NCI-H748 treated with DMSO at 0.1 percent for 48 hours (cell line): ENCODE measurements at regions not wholly inside any gene's neighbourhood (a gene's known extent, or its start where the extent isn't known, plus 50 kb on each side); places are given as distances from the start of the nearest gene placed in this dataset.

Source experiments
- DNase-seq: peaks from one replicate; lab custom pipeline; 2025; lab: John Stamatoyannopoulos, UW

DNA sequence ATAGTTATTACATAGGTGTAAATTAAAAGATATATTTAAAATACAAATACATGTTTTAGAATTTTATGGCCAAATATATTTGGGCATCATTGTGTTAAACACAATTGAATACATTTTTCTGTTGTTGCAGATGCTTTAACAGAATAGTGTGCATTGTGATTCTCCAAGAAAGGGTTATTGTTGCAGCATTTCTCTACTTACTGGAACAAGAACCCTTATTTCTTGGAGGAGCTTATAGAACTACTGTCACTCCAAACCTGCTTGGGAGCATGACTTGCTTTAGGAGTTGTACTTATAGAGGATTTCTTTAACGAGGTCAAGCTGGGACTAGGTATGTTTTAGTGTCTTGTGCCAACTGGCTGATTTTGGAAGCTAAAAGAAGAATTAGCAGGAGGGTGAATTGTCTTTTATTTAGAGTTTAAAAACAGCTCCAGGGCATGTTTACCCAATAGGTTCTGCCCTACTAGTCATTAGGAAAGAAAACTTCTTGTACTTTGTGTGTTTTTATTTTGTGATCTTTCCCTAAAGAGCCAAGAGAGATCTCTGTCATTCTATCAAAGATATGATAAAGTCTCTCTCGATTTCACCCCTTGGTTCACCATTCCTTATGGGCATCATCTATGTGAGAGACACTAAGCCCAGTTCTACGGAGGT is 279.8 kb upstream of the SALL1 start:
- no peak for DNase-seq

DNA sequence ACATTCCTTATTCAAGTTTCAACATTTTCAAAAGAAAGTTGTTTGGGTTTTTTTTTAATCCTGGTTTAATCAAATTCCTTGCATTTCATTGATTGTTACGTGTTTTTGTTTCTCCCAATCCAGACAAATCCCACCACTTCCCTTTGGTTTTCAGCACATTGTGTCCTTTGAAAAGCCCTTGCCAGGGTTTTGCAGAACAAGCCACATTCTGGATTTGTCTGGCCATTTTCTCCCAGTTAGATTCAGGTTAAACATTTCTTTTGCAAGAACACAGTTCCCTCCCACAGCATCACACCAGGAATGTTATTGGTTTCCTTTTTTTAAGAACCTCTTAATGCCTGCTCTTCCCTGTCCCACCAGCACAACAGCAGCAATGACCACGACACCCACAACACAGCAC is 278.0 kb upstream of the SALL1 start:
- DNase-seq: no peak

DNA sequence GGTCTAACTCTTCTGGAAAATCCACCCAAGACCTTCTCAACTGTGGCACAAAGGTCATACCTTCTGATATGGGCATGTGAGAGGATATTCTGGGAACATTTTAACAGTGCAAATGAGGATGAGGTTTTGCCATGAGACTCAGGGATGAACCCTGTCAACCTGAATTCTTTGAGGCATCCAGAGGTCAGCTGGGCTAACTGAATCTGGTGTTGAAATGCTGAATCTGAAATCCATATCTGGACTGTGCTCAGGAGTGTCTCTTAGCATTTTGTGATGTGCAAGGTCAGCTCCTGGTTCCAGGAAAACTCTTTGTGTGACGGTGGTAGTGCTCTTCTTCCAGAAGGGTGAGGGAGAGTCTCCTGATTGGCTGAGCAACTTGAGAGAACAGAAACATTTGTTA is 276.0 kb upstream of the SALL1 start:
- DNase-seq: no peak

GRCh38 chr16:51426276-51426675 is 275.2 kb upstream of the SALL1 start:
- no peak for DNase-seq

GRCh38 chr16:51420247-51420646 is 269.2 kb upstream of the SALL1 start:
- no peak for DNase-seq

GRCh38 chr16:51419768-51420167 is 268.7 kb upstream of the SALL1 start:
- DNase-seq: no peak

GRCh38 chr16:51418258-51418657 is 267.2 kb upstream of the SALL1 start:
- no peak for DNase-seq

GRCh38 chr16:51416926-51417325 is 265.9 kb upstream of the SALL1 start:
- no peak for DNase-seq

GRCh38 chr16:51410125-51410524 is 259.1 kb upstream of the SALL1 start:
- no peak for DNase-seq

- no peak for DNase-seq
Measured at GRCh38 chr16:51409001-51409675, 258.1 kb upstream of the SALL1 start.

DNA sequence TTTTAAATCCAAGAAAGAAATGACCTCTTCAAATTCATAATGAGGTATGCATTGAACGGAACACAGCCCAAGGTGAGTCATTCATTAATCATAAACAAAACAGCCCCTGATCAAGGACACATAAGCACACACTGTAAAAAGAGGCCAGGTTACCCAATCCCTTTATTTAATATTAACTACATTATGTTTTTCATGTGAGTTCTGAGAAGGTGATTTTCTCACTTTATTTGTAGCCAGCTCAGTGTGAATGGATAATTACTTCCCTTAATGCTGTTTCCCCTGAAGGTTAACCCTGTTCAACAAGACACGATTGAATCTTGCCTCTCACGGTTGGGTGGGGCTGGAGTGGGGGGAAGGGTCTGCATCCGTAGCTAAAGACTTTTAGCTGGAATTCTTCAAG is 257.3 kb upstream of the SALL1 start:
- DNase-seq: no peak

DNA sequence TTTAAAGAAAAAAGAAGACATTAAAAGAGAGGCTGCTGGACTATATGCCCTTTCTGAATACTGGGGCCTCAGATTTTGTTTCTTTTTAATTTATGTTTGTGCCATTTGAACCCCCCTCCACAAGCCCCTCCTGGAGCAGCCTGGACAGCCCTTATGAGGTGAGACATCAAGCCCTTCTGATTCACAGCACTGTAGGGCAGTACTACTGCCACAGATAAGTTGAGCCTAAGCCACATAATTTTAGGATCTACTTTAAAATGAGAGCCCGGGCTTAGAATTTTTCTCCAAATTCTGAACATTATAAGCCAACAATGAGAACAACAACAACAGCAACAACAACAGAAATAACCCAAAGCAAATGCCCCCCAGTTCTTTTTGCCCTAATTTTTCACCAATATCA is 256.9 kb upstream of the SALL1 start:
- DNase-seq: no peak

DNA sequence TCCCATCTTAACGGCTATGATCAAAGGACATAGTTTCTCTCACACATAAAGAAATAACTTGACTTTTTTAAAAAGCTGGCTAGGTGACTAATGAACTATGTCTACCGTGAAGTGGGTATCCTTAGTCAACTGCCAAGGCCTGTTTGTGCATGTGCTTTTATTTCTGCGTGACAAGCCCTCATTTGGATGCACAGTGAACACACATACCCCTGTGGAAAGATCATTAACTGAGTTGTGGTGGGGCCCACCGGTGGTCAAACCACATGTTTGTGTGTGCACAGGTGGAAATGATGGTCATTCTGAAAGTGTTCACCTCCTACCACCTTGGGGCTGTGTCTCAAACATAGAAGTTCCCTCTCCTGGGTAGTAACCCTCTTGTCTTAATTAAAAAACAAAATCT is 256.1 kb upstream of the SALL1 start:
- no peak for DNase-seq

- no peak for DNase-seq
Measured at GRCh38 chr16:51405361-51405760, 254.3 kb upstream of the SALL1 start.

- no peak for DNase-seq
Measured at GRCh38 chr16:51404386-51404785, 253.3 kb upstream of the SALL1 start.

GRCh38 chr16:51402785-51403184 is 251.7 kb upstream of the SALL1 start:
- no peak for DNase-seq

DNA sequence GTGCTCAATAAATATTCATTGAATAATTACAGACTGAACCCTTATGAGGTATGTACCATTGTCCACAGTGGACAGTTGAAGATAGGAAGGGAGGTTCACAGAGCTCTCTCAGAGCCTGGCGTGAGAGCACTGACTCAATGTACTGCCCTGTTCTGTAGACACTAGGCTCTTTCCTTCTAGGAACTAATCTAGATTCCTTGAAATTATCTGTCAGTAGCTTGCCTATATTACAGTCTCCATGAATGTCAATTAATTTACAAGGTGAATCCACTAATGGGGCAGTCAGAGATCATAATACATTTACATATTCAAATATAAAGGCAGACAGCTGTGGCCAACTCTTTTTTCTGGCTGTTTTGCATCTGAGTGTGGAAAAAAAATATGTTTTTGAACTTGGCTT is 251.2 kb upstream of the SALL1 start:
- no peak for DNase-seq

DNA sequence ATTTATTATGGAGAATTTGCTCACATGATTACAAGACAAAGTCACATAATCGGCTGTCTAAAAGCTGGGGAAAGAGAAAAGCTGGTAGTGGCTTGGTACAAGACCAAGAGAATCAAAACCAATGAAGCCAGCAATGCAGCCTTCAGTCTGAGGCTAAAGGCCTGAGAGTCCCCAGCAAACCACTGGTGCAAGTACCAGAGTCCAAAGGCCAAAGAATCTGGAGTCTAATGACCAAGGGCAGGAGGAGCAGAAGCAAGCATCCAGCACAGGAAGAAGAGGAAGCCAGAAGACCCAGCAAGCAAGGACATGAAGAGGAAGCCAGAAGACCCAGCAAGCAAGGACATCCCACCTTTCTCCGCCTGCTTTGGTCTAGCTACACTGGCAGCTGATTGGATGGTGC is 250.6 kb upstream of the SALL1 start:
- no peak for DNase-seq

- no peak for DNase-seq
Measured at GRCh38 chr16:51399908-51400670, 249.0 kb upstream of the SALL1 start.

DNA sequence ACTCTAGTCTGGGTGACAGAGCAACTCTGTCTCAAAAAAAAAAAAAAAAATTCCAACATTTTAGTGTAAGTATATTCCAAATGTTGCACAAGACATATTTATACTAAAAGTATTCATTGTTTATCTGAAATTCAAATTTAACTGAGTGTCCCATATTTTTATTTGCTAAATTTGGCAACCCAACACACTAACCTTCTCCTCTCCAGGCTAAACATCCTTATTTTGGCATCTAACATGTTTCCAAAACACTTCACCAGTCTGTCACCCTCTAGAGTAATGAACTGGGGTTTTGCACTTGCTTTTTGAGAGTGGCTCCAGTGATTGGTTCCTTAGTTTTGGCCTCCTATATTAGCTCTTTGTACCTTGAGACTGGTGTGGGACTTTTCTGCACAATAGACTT is 243.4 kb upstream of the SALL1 start:
- DNase-seq: no peak

DNA sequence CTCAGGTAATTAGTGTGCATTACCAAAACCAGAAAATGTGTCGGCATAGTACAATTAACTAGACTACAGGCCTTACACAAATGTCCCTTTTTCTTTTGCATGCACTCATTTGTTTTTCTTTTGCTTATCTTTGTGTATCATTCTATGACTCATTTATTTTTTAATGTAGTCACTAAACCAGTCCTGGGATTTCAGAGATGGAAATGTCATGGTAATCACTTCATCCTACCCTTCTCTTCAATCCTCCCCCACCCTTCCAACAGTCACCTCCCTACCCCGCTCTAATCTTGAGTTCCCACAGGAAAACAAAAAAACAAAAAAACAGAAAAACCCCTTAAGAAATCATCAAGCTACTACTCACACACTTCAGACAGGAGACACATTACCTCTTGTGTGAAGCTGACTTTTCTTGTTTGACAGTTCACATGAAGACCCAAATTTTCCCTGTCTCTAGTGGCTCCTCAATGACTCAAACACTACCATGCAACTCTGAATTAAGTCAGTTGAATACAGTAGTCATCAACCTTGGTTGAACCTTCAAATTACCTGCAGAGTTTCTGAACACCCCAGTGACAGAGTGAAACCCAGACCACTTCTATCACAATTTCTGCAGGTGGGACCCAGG is 242.4 kb upstream of the SALL1 start:
- no peak for DNase-seq

DNA sequence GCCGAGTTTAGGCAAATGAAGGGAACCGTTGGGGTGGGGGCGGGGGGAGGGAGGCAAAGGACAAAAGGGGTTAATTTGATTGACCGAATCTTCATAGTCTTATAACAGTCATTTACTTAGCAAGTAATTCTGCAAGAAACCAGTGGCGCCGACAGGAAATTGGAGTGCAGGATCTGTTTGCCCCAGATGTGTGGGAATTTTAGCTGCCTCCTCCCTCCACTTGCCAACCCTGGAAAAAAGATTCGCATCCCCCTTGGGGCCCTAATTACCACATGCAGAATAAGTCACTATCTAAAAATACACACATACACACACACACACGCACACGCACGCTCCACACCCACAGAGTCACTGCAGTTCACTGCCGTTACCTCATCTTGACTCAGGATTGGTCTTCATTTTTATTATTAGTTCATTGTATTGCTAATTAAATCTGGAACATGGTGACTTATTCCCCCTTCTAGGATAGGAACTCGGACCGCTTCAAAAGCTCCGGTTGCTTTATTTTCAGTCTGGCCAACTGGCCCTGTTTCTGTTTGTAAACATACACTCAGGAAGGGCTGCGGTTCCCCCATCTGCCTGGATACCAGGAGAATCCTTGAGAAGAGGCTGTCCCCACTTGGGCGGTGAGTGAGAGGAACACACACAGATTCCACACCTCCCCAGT is 241.6 kb upstream of the SALL1 start:
- DNase-seq: no peak
